Heart left ventricle (tissue), 16 donors: ENCODE measurements at regions not wholly inside any gene's neighbourhood (a gene's known extent, or its start where the extent isn't known, plus 50 kb on each side); places are given as distances from the start of the nearest gene placed in this dataset.

Experiments
- ATAC-seq, 4 donors: fragments of 200-7000 bp; cut with Tn5 transposase; one replicate each; pipeline ENCODE4 v1.9.1; 2020 to 2022; ENCODE audit warnings: moderate library complexity in 4 of 4, mild to moderate bottlenecking in 3 of 4, moderate number of reproducible peaks in 1 of 4
- DNase-seq, 5 donors: peaks; one replicate each; pipeline ENCODE4 v3.0.0-alpha.2; 2020
- H3K27ac ChIP-seq, 12 donors: fragments of 200-600 bp; sonication (generic) in 4 of 12; one replicate each; pipeline versions ENCODE4 v1.5.0 to v1.8.0; 2016 to 2022; ENCODE audit warnings: mild to moderate bottlenecking in 2 of 12
- H3K27me3 ChIP-seq, 9 donors: fragments of 200-600 bp; sonication (generic) in 2 of 9; one replicate each; pipeline versions ENCODE4 v1.5.1 to v1.8.0; 2016 to 2022; ENCODE audit warnings: mild to moderate bottlenecking in 3 of 9
- H3K36me3 ChIP-seq, 9 donors: fragments of 200-600 bp; sonication (generic) in 2 of 9; one replicate each; pipeline versions ENCODE4 v1.5.0 to v1.8.0; 2018 to 2022; ENCODE audit warnings: mild to moderate bottlenecking in 2 of 9
- H3K4me1 ChIP-seq, 12 donors: fragments of 200-600 bp; sonication (generic) in 4 of 12; one replicate each; pipeline versions ENCODE4 v1.5.0 to v1.8.0; 2016 to 2022; ENCODE audit warnings: mild to moderate bottlenecking in 3 of 12
- H3K4me3 ChIP-seq, 12 donors: fragments of 200-600 bp; sonication (generic) in 4 of 12; one replicate each; pipeline versions ENCODE4 v1.5.0 to v1.8.0; 2017 to 2022; ENCODE audit warnings: mild to moderate bottlenecking in 9 of 12, moderate library complexity in 4 of 12
- H3K9me3 ChIP-seq, 12 donors: fragments of 200-600 bp; sonication (generic) in 4 of 12; one replicate each; pipeline versions ENCODE4 v1.5.0 to v1.8.0; 2016 to 2022; ENCODE audit warnings: mild to moderate bottlenecking in 1 of 12
- CTCF ChIP-seq, 12 donors: fragments of 200-600 bp; sonication (generic) in 4 of 12; IDR thresholded peaks; one replicate each; pipeline versions ENCODE4 v1.5.0 to v1.8.0; 2018 to 2022; ENCODE audit warnings: antibody characterized with exemption in 12 of 12, mild to moderate bottlenecking in 5 of 12
- POLR2A ChIP-seq, 2 donors: fragments of 450-650 bp; IDR thresholded peaks; one replicate each; pipeline ENCODE4 v1.6.1; 2017; ENCODE audit warnings: antibody characterized with exemption in 2 of 2, mild to moderate bottlenecking in 2 of 2, moderate library complexity in 2 of 2
- WGBS, 4 donors: extraction: QIAGEN DNeasy Blood & Tissue Kit in 2 of 4; methylation state at CpG; one replicate each; pipeline versions ENCODE4 v1.1.5 to v1.1.7; 2013 to 2018; 5-methylcytosine and 5-hydroxymethylcytosine counted together
- intact Hi-C, 10 donors: fragments of 100-400 bp; cut with DNase I; formaldehyde crosslinking; loops; one replicate each; pipeline versions ENCODE4 v1.11.1 to v1.14.2; 2022
- donor health status: ischemic (EF 13 %, LVEDD 7.1; RV severe dilation, severe dysfunction).
- donor health status: healthy with polysubstance abuse.
- donor health status: DM: no; HTN: yes; CAD: no.
- donor health status: DM: no; HTN: no; CAD: no.
- donor health status: ischemic (EF 25% LVEDD 6.9; RV normal size, moderate dysfunction).
- donor health status: ischemic (EF 25% LVEDD 5.7; RV mildly dilated, moderate dysfunction).
- donor health status: healthy.
- donor health status: DM: yes; HTN: yes; CAD: no.
- donor health status: ischemic (EF 35%, LVEDD 5.7; RV mildly dilated, moderate dysfunction).
- donor health status: nonischemic (EF 11% LVEDD 7.7; RV severe dilation, severe dysfunction).
- donor health status: DM: yes; HTN: yes; CAD: no.
- donor health status: PGD.
- donor health status: ischemic (EF 29% LVEDD 5.4; RV normal size, mild dysfunction).
- donor health status: nonischemic (EF 23%, LVEDD 6.1; RV moderate dilation, normal function).

DNA sequence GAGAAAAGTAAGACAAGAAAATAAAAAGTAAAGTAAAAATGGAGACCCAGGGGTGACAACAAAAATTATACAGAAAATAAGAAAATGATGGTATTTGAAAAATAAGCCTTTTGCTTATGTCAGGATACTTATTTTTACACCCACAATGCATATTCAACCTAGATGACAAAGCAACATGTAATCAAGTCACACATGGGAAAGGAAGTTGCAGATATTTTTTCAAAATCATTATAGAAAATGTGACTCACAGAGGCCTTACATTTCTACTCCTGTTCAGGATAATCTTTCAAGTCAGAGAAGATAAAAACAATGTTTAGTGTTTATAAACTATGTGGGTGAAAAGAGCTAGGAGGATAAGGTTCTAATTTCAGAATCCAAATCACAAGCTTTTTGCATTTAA, 275.3 kb upstream of the UBE2E3 start:
- intact Hi-C loops, result no loop called here
- DNase-seq (no peak), ATAC-seq (no peak)
- H3K4me1 ChIP-seq, result no peaks in the 10 kb centered on the region
- H3K27ac ChIP-seq, result no peak overlapping the region
- no peaks in the 10 kb centered on the region for H3K27me3 ChIP-seq
- TF ChIP-seq CTCF (IDR thresholded peaks at IDR 0.05) (no peak), POLR2A (IDR thresholded peaks at IDR 0.05) (no peak)
- H3K9me3 ChIP-seq, result peaks cover 0 to 10% (median 0%) of the 10 kb centered on the region in 12 donors
- H3K36me3 ChIP-seq, result no peaks in the 10 kb centered on the region
- H3K4me3 ChIP-seq, result no peak overlapping the region

DNA sequence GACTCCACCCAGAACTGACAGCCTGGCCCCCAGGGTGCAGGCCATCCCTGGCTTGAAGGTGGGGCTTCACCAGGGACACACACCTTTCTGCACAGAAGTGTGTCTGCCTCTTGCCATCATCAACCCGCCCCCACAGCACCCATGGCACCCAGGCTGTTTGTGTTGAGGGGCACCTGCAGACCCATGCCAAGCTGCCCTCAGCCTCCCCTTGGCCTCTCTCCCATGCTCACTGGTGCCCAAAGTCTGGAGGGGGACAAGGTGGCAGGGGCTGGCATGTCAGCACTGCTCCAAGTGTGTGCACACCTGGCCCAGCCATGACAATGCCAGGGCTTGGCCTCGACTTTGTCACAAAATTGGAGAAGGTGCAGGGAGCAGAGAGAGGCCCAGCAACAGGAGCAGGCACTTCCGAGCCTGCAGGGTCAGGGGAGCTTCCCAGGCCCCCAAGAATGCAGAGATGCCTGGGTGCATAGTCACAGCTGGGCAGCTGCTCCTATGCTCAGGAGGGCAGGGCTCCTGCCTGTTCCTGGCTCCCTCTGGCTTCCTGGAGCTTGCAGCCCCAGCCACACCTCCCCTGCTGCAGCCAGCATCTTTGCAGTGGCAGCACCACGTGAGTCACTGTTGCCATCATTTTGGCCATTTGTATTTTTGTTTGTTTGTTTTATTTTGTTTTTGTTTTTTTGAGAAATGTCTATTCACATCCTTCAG, 280.6 kb upstream of the UBE2E3 start:
- 57 to 79% (median 75%) methylated on average over 3 to 4 of the region's 4 CpGs for WGBS, 4 donors
- intact Hi-C loops, result no loop called here
- H3K27ac ChIP-seq, result no peak overlapping the region

DNA sequence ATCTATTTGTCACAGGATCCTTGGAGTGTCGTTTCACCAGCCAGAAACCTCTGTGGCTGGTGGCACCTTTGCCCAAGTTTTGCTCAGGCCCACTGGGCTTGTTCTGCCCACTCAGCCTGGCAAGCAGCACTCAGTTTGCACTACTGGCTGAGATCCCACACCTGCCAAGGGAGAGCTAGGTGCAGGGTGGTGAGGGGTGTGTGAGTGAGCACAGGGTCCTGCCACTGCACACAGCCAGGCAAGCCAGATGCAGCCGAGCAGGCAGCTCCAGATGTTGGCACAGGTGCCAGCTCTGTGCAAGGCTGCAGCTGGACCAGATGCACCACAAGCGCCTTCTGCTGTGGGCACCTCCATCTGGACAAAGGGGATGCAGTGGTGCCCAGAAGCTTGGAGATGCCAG, 281.7 kb upstream of the UBE2E3 start:
- no peaks in the 10 kb centered on the region for H3K4me1 ChIP-seq
- intact Hi-C loops, result no loop called here
- no peak overlapping the region for H3K27ac ChIP-seq
- H3K36me3 ChIP-seq, result no peaks in the 10 kb centered on the region
- no peaks in the 10 kb centered on the region for H3K27me3 ChIP-seq
- H3K4me3 ChIP-seq, result no peak overlapping the region
- DNase-seq (no peak), ATAC-seq (no peak)
- no peak for TF ChIP-seq CTCF (IDR thresholded peaks at IDR 0.05)
- TF ChIP-seq POLR2A (IDR thresholded peaks at IDR 0.05), result no peak
- WGBS, 4 donors, result 78 to 88% (median 82%) methylated on average over 2 to 3 of the region's 3 CpGs
- H3K9me3 ChIP-seq, result peaks cover 0 to 10% (median 0%) of the 10 kb centered on the region in 12 donors

More for the DNA sequence above, 280.6 kb upstream of the UBE2E3 start:
- DNase-seq (peak in 1 of 5 donors; percentile 49), ATAC-seq (no peak)
- H3K36me3 ChIP-seq, result no peaks in the 10 kb centered on the region
- peaks cover 0 to 10% (median 0%) of the 10 kb centered on the region in 12 donors for H3K9me3 ChIP-seq
- H3K4me3 ChIP-seq, result no peak overlapping the region
- no peaks in the 10 kb centered on the region for H3K4me1 ChIP-seq
- TF ChIP-seq CTCF (IDR thresholded peaks at IDR 0.05), result no peak
- TF ChIP-seq POLR2A (IDR thresholded peaks at IDR 0.05), result no peak
- no peaks in the 10 kb centered on the region for H3K27me3 ChIP-seq

- Histone ChIP-seq H3K27ac (no peak overlapping the region), H3K36me3 (no peaks in the 10 kb centered on the region), H3K27me3 (no peaks in the 10 kb centered on the region), H3K9me3 (no peaks in the 10 kb centered on the region), H3K4me1 (no peaks in the 10 kb centered on the region), H3K4me3 (no peak overlapping the region)
- ATAC-seq, result no peak
- 77 to 87% (median 80%) methylated on average over 5 of the region's 5 CpGs for WGBS, 4 donors
- intact Hi-C loops, result no loop called here
- TF ChIP-seq POLR2A (IDR thresholded peaks at IDR 0.05) (no peak), CTCF (IDR thresholded peaks at IDR 0.05) (no peak)
- no peak for DNase-seq
Observed at GRCh38 chr2:180695586-180696401, 284.6 kb upstream of the UBE2E3 start.
